Activated B cell treated with CpG ODN at 0.5 μM for 24 hours (primary cell): ENCODE measurements at regions not wholly inside any gene's neighbourhood (a gene's known extent, or its start where the extent isn't known, plus 50 kb on each side); places are given as distances from the start of the nearest gene placed in this dataset.

Experiments used
- ATAC-seq: fragments of 200-7000 bp; cut with Tn5 transposase; one replicate; pipeline ENCODE4 v1.10.0; 2021; ENCODE audit warnings: low read depth, mild to moderate bottlenecking, moderate library complexity
- CTCF ChIA-PET: fragments of 350-600 bp; sonication (Branson Sonifier 250); formaldehyde crosslinking; loops from one replicate; lab custom pipeline; 2021; ENCODE audit warnings: antibody characterized with exemption; lab: Charles Lee
- POLR2A ChIA-PET: fragments of 350-600 bp; sonication (Branson Sonifier 250); formaldehyde crosslinking; loops from one replicate; lab custom pipeline; 2021; ENCODE audit warnings: antibody characterized with exemption; lab: Charles Lee
- DNase-seq: peaks from one replicate; pipeline ENCODE4 v3.0.0; 2022
- H3K27ac Mint-ChIP-seq: one replicate; pipeline ENCODE4 v1.8.0; 2020; ENCODE audit warnings: mixed read lengths
- H3K27me3 Mint-ChIP-seq: one replicate; pipeline ENCODE4 v1.8.0; 2021; ENCODE audit warnings: mixed read lengths
- H3K36me3 Mint-ChIP-seq: one replicate; pipeline ENCODE4 v1.8.0; 2021; ENCODE audit warnings: low read depth, mixed read lengths
- H3K4me1 Mint-ChIP-seq: one replicate; pipeline ENCODE4 v1.8.0; 2021; ENCODE audit warnings: mixed read lengths
- H3K4me3 Mint-ChIP-seq: one replicate; pipeline ENCODE4 v1.8.0; 2020; ENCODE audit warnings: mild to moderate bottlenecking, mixed read lengths
- H3K9me3 Mint-ChIP-seq: one replicate; pipeline ENCODE4 v1.8.0; 2020; ENCODE audit warnings: mixed read lengths
- intact Hi-C: fragments of 100-400 bp; cut with micrococcal nuclease; formaldehyde crosslinking; loops from one replicate; pipeline ENCODE4 v1.15.1; 2024
- TF ChIP-seq, protein P1 (sequence below): fragments of 200-600 bp; IDR thresholded peaks from one replicate; pipeline ENCODE4 v1.8.0; 2022; ENCODE audit warnings: antibody characterized with exemption, mild to moderate bottlenecking

- H3K4me1 Mint-ChIP-seq = peaks cover 59% of the 10 kb centered on the region
- POLR2A ChIA-PET = interaction anchor here (0.5 to 2.7 kb wide), 18 partner anchors 9 to 112 kb away, joined by 3 to 11 read pairs (median 3); no protein-coding TSS in a partner anchor
- H3K9me3 Mint-ChIP-seq = peaks cover 20% of the 10 kb centered on the region
- DNase-seq = no peak
- H3K36me3 Mint-ChIP-seq = peaks cover 23% of the 10 kb centered on the region
- peak overlapping the region; percentile 59 for H3K4me3 Mint-ChIP-seq
- no peak for ATAC-seq
- H3K27ac Mint-ChIP-seq = peak overlapping the region; percentile 89
- CTCF ChIA-PET = no interaction called here
- intact Hi-C loops = no loop called here
- TF ChIP-seq, protein P1, sequence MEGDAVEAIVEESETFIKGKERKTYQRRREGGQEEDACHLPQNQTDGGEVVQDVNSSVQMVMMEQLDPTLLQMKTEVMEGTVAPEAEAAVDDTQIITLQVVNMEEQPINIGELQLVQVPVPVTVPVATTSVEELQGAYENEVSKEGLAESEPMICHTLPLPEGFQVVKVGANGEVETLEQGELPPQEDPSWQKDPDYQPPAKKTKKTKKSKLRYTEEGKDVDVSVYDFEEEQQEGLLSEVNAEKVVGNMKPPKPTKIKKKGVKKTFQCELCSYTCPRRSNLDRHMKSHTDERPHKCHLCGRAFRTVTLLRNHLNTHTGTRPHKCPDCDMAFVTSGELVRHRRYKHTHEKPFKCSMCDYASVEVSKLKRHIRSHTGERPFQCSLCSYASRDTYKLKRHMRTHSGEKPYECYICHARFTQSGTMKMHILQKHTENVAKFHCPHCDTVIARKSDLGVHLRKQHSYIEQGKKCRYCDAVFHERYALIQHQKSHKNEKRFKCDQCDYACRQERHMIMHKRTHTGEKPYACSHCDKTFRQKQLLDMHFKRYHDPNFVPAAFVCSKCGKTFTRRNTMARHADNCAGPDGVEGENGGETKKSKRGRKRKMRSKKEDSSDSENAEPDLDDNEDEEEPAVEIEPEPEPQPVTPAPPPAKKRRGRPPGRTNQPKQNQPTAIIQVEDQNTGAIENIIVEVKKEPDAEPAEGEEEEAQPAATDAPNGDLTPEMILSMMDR = no peak
- H3K27me3 Mint-ChIP-seq = no peaks in the 10 kb centered on the region
Observed at GRCh38 chr11:35050541-35050995, 88.4 kb upstream of the CD44 start.

- ATAC-seq (no peak), DNase-seq (no peak)
- Mint-ChIP-seq H3K9me3 (peaks cover 14% of the 10 kb centered on the region), H3K36me3 (peaks cover 21% of the 10 kb centered on the region), H3K27me3 (no peaks in the 10 kb centered on the region), H3K4me3 (no peak overlapping the region), H3K4me1 (peaks cover 42% of the 10 kb centered on the region), H3K27ac (peak overlapping the region; percentile 57)
- ChIA-PET CTCF (no interaction called here), POLR2A (interaction anchor here (0.9 to 1.0 kb wide), 3 partner anchors 17 to 44 kb away, joined by 3 to 4 read pairs (median 4); no protein-coding TSS in a partner anchor)
- intact Hi-C loops = loop anchor here (1.0 kb wide), 1 partner anchor 10 kb away; no protein-coding TSS in a partner anchor
- TF ChIP-seq, protein P1 = no peak
Observed at GRCh38 chr11:35056391-35057093, 82.4 kb upstream of the CD44 start.

GRCh38 chr11:35057926-35058668 is 80.9 kb upstream of the CD44 start:
- peaks cover 17% of the 10 kb centered on the region for H3K36me3 Mint-ChIP-seq
- peaks cover 14% of the 10 kb centered on the region for H3K9me3 Mint-ChIP-seq
- no peak for ATAC-seq
- ChIA-PET CTCF (interaction anchor here (1.5 kb wide), 1 partner anchor 22 kb away, joined by 4 read pairs; no protein-coding TSS in a partner anchor), POLR2A (interaction anchor here (0.8 to 2.1 kb wide), 10 partner anchors 7 to 86 kb away, joined by 3 to 12 read pairs (median 6); no protein-coding TSS in a partner anchor)
- DNase-seq = no peak
- H3K27ac Mint-ChIP-seq = peak overlapping the region; percentile 83
- peaks cover 45% of the 10 kb centered on the region for H3K4me1 Mint-ChIP-seq
- no peak overlapping the region for H3K4me3 Mint-ChIP-seq
- TF ChIP-seq, protein P1 = no peak
- H3K27me3 Mint-ChIP-seq = no peaks in the 10 kb centered on the region
- intact Hi-C loops = loop anchor here (1.0 kb wide), 1 partner anchor 8 kb away; no protein-coding TSS in a partner anchor

DNA sequence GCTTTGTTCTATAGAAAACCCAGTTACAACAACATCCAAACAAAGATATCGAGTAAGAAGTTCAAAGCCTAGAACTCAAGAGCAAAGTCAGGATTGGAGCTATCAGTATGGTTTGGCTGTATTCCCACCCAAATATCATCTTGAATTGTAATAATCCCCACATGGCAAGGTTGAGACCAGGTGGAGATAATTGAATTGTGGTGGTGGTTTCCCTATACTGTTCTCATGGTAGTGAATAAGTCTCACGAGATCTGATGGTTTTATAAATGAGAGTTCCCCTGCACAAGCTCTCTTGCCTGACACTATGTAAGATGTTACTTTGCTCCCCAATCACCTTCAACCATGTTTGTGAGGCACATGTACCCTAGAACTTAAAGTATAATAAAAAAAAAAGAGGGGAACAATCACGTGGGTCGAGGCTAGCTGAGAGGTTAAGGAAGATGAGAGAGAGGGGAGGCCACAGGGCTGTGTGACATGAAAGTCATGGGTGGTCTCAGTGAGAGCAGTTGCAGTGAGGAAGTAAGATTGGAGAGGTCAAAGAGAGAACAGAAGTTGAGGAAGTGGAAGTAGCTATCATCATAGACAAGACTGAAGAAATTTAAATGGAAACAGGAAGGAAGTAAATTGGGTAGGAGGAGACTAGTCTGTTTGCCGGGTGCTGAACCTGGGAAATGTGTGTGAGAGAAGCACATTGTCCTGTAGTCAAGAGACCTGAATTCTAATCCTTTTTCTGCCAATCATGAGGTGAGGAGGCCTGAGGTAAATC is 80.1 kb upstream of the CD44 start:
- ChIA-PET POLR2A (interaction anchor here (0.5 to 2.1 kb wide), 20 partner anchors 7 to 348 kb away, joined by 3 to 12 read pairs (median 4); partner anchors contain the start of gene CD44), CTCF (interaction anchor here (0.8 to 1.5 kb wide), 2 partner anchors 23 to 29 kb away, joined by 3 to 4 read pairs; no protein-coding TSS in a partner anchor)
- DNase-seq (no peak), ATAC-seq (peak; percentile 82)
- TF ChIP-seq, protein P1 = no peak
- peaks cover 17% of the 10 kb centered on the region for H3K36me3 Mint-ChIP-seq
- intact Hi-C loops = loop anchor here (1.0 kb wide), 2 partner anchors 12 to 18 kb away; no protein-coding TSS in a partner anchor
- H3K4me3 Mint-ChIP-seq = peak overlapping the region; percentile 17
- peak overlapping the region; percentile 83 for H3K27ac Mint-ChIP-seq
- H3K9me3 Mint-ChIP-seq = peaks cover 14% of the 10 kb centered on the region
- no peaks in the 10 kb centered on the region for H3K27me3 Mint-ChIP-seq
- peaks cover 45% of the 10 kb centered on the region for H3K4me1 Mint-ChIP-seq
